NCI-H2171 (cell line): ENCODE measurements at regions not wholly inside any gene's neighbourhood (a gene's known extent, or its start where the extent isn't known, plus 50 kb on each side); places are given as distances from the start of the nearest gene placed in this dataset.
"Not testable (repeated sequence)": the region's sequence is repeated elsewhere in the genome, so short reads cannot be mapped to it uniquely, and the experiment has no call there.

ENCODE experiments used
- DNase-seq: peaks from one replicate; lab custom pipeline; 2025; lab: John Stamatoyannopoulos, UW

GRCh38 chr13:67440236-67440975, 210.3 kb upstream of the PCDH9 start:
- no peak for DNase-seq

DNA sequence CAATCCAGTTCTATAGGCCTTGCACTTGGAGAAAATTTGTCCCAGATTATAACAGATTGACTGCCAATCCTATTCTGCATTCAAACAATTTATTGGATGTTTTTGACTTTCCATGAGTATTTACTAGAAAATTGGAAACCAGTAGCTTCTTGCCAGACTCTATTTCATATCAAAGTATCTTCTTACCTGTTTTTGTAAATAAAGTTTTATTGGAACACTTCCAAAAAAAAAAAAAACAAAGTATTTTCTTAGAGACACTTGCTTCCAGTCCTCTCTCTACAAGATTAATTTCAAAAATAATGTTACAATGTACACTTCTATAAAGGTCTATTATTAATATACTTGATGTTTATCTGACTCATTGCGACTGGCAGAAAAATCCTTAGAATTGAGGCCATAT, 209.2 kb upstream of the PCDH9 start:
- DNase-seq = no peak

GRCh38 chr13:67438465-67438864, 208.3 kb upstream of the PCDH9 start:
- DNase-seq = no peak

DNA sequence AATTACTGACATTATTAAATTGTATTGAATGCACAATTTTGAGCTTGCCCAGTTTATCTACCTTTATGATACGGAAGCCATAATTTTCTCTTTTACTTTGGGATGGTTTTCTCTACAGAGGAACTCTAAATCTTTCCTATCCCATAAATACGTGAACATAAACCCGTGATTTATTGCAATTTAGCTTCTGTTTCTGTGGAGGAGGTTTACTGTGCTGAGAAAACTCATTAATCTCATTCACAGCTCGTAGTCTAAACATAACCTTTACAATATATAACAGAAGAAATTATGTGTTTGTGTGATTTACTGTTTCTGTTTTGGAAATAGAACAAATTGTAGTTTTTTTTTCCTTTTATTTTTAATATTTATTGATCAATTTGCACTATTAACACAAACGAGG, 207.1 kb upstream of the PCDH9 start:
- no peak for DNase-seq

- DNase-seq = no peak
Observed at GRCh38 chr13:67421475-67421874, 191.3 kb upstream of the PCDH9 start.

- no peak for DNase-seq
Observed at GRCh38 chr13:67416047-67416925, 186.2 kb upstream of the PCDH9 start.

- no peak for DNase-seq
Observed at GRCh38 chr13:67410645-67411044, 180.5 kb upstream of the PCDH9 start.

- DNase-seq = no peak
Observed at GRCh38 chr13:67408798-67409197, 178.7 kb upstream of the PCDH9 start.

DNA sequence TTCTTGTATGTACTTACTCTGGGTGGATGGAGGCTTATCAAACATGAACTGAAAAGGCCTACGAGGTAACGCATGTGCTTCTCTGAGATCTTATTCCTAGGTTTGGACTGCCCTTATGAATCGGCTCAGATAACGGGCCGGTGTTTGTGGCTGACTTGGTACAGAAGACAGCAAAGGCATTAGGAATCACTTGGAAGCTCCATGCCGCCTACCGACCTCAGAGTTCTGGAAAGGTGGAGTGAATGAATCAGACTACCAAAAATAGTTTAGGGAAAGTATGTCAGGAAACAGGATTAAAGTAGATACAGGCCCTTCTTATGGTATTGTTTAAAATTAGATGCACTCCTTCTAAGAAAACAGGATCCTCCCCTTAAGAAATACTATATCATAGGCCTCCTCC, 172.4 kb upstream of the PCDH9 start:
- DNase-seq = no peak

DNA sequence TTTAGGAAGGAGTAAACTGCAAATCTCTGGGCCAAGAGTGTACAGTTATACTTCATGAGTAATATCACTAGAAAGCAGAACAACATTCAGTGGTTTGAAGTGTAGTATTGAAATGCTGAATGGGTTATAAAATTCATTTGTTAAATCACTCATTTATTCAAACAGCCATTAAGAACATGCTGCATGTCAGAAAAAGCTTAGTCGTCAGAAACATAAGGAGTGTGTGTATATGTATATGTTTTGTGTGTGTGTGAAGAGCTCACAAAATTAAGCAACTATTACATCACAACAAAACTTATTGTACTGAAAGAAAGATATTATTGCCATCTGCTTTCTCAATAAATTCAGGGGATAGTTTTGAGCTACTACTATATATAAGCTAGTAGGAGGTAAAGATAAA, 165.4 kb upstream of the PCDH9 start:
- DNase-seq = no peak

GRCh38 chr13:67392014-67392413, 161.9 kb upstream of the PCDH9 start:
- no peak for DNase-seq

GRCh38 chr13:67390462-67391086, 160.4 kb upstream of the PCDH9 start:
- no peak for DNase-seq

DNA sequence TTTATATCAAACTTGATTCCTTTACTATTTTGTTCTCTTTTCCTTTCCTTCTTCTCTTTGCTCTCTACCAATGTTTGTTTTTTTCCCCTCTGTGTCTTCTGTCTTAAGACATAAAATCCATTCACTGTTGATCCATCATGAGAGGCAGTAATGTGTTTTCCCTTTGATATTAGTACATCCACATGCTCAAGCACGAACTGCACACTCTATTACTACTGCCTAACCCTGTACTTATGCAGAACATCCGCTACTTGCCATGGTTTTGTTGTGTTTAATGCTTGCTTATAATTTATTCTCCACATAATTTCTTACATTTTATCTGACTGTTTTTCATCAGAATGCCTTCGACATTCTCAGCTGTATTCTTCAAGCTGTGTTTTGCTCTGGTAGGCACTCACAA, 159.0 kb upstream of the PCDH9 start:
- DNase-seq = no peak

GRCh38 chr13:67383109-67383757, 153.1 kb upstream of the PCDH9 start:
- not testable (repeated sequence) for DNase-seq

DNA sequence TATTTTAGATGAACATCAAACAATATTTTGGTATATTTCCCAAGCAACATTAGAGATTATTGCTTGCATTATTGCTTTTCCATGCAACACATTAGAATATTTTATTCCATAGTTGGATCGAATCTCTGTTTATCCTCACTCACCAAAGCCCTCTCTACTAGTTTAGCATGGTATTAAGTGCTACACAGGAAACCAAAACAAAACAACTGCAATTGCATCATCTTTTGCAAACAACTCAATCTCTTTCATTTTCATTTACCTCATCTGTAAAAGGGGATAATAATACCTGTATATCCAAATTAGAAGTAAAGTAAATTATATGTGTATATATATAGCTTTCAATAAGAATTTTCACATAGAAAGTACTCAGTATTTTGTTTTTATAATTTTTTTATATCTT, 147.8 kb upstream of the PCDH9 start:
- no peak for DNase-seq

DNA sequence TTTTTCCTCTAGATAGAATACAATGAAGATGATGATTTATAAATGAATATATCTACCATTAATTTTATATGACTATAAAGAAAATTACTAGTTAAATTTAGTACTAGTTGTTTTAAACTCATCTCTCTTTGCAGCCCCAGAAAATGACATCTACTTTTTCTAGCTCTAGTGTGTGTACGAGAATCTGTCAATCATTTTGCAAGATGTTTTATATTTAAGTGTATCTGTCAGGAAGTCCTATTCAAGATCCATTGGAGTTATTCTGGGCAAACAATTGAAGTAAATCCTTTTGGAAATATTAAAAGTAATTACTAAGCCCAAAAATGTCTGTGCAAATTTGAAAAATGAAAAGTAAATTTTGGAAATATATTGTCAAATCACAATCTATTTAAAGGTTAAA, 144.3 kb upstream of the PCDH9 start:
- DNase-seq = no peak

GRCh38 chr13:67372868-67373464, 142.8 kb upstream of the PCDH9 start:
- DNase-seq = no peak

- no peak for DNase-seq
Observed at GRCh38 chr13:67369895-67370660, 139.9 kb upstream of the PCDH9 start.

DNA sequence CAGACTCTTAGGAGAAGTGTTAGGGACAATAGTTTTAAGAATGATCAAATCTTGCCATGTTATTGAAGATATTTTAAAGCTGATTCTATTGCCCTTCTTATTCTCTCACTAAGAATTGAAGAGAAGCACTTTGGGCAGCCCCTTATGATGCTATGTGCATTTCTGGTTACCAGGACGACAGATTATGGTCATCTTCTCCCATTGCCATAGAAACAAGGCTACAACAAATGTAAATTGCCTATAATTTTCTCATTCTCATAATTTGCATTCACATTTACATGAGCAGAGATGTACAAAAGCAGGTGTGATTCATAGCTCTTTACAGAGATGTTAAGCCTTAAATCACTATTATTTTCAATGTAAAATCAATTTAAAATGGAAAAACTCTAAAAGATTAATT, 137.3 kb upstream of the PCDH9 start:
- DNase-seq = no peak

DNA sequence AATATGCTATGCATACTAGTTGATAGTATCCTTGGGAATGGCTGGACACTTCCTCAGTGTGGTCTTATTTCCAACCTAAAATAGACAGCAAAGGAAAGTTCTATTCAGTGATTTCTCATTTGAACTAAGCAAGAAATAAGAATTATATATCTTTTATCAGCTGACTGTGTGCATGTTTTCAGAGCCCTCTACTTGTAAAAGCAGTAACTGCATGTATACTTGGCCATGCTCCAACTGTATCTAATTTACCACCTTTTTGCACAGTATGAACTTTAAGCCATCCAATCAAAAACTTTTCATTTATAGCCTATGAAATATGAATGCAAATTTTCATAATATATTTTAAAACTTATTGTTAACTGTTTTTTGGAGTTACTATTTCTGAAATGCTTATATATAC, 136.4 kb upstream of the PCDH9 start:
- DNase-seq = no peak

- DNase-seq = no peak
Observed at GRCh38 chr13:67355812-67356476, 125.8 kb upstream of the PCDH9 start.
